Effector memory CD8-positive, alpha-beta T cell (primary cell): ENCODE measurements at regions not wholly inside any gene's neighbourhood (a gene's known extent, or its start where the extent isn't known, plus 50 kb on each side); places are given as distances from the start of the nearest gene placed in this dataset.

Source experiments
- ATAC-seq: fragments of 150-1000 bp; cut with Tn5 transposase; replicated peaks from 2 replicates; pipeline ENCODE4 v1.10.0; 2021; ENCODE audit warnings: mild to moderate bottlenecking, moderate library complexity
- DNase-seq, 3 experiments: peaks; one replicate each; pipeline ENCODE4 v3.0.0; 2021
- H3K27ac Mint-ChIP-seq, 2 donors: one replicate each; pipeline ENCODE4 v1.8.0; 2022; ENCODE audit warnings: mild to moderate bottlenecking in 2 of 2, mixed read lengths in 2 of 2, moderate library complexity in 2 of 2
- H3K27me3 Mint-ChIP-seq, 2 donors: one replicate each; pipeline ENCODE4 v1.8.0; 2022; ENCODE audit warnings: mixed read lengths in 2 of 2
- H3K36me3 Mint-ChIP-seq: one replicate; pipeline ENCODE4 v1.8.0; 2022; ENCODE audit warnings: mild to moderate bottlenecking, moderate library complexity, mixed read lengths; ENCODE audit not compliant: insufficient read depth
- H3K4me1 Mint-ChIP-seq, 2 donors: one replicate each; pipeline ENCODE4 v1.8.0; 2022; ENCODE audit warnings: low read depth in 2 of 2, mixed read lengths in 2 of 2
- H3K4me3 Mint-ChIP-seq, 2 donors: one replicate each; pipeline ENCODE4 v1.8.0; 2022; ENCODE audit warnings: mild to moderate bottlenecking in 2 of 2, mixed read lengths in 2 of 2, moderate library complexity in 2 of 2
- H3K9me3 Mint-ChIP-seq, 2 donors: one replicate each; pipeline ENCODE4 v1.8.0; 2022; ENCODE audit warnings: mixed read lengths in 2 of 2

- Mint-ChIP-seq H3K36me3 (no peaks in the 10 kb centered on the region), H3K27me3 (no peaks in the 10 kb centered on the region), H3K4me3 (no peak overlapping the region), H3K9me3 (peaks cover 5 to 10% of the 10 kb centered on the region in 2 donors), H3K27ac (no peak overlapping the region), H3K4me1 (no peaks in the 10 kb centered on the region)
- ATAC-seq (no peak), DNase-seq (no peak)
Observed at GRCh38 chr1:82810601-82811000, 1009.9 kb downstream of the ADGRL2 start.

GRCh38 chr1:82807563-82807962 is 1006.8 kb downstream of the ADGRL2 start:
- Mint-ChIP-seq H3K36me3 (no peaks in the 10 kb centered on the region), H3K27ac (no peak overlapping the region), H3K4me3 (no peak overlapping the region), H3K9me3 (peaks cover 14 to 26% of the 10 kb centered on the region in 2 donors), H3K27me3 (no peaks in the 10 kb centered on the region), H3K4me1 (no peaks in the 10 kb centered on the region)
- ATAC-seq (no peak), DNase-seq (no peak)

DNA sequence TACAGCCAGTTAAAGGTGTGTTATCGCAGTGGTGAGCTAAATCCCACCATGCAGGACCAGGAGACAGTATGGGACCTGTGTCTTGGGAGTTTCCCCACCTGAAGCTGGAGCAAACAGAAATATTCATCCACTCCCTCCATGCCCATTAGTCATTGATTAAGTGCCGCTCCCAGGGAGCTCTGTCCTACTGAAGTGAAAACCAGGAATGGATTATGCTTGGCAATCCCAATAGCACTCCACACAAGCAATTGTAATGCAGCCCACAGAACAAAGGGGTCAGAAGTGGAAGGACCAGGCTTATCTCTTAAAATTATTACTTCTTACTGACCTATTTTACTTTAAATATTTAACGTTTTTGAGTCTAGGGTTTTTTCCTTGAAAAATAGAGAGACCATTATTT is 1005.4 kb downstream of the ADGRL2 start:
- no peak for DNase-seq
- Mint-ChIP-seq H3K9me3 (peaks cover 16 to 20% of the 10 kb centered on the region in 2 donors), H3K4me3 (no peak overlapping the region), H3K4me1 (no peaks in the 10 kb centered on the region), H3K27ac (no peak overlapping the region), H3K36me3 (no peaks in the 10 kb centered on the region), H3K27me3 (no peaks in the 10 kb centered on the region)
- ATAC-seq, result no peak

GRCh38 chr1:82801176-82801575 is 1000.4 kb downstream of the ADGRL2 start:
- H3K4me1 Mint-ChIP-seq, result no peaks in the 10 kb centered on the region
- no peaks in the 10 kb centered on the region for H3K36me3 Mint-ChIP-seq
- no peak overlapping the region for H3K27ac Mint-ChIP-seq
- peaks cover 16 to 24% of the 10 kb centered on the region in 2 donors for H3K9me3 Mint-ChIP-seq
- no peak for DNase-seq
- no peak for ATAC-seq
- H3K4me3 Mint-ChIP-seq, result no peak overlapping the region
- no peaks in the 10 kb centered on the region for H3K27me3 Mint-ChIP-seq

DNA sequence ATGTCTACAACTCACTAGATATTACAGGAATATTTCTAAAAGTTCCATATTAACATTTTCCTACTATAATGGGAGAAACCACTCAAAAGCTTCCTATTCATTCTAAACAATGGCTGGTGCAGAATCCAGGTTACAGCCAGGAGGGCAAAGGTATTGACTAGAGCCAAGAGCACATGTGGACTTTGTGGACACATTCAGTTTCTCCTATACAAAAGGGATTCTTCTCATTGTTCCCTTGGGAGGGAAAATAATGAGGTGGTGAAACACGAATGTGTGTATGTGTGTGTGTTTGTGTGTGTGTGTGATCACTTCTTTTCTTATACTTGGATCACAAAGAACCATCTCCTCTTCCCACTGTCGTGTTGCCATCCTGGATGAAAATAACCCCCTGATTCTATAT is 1000.0 kb downstream of the ADGRL2 start:
- H3K27ac Mint-ChIP-seq, result no peak overlapping the region
- H3K4me3 Mint-ChIP-seq, result no peak overlapping the region
- DNase-seq (no peak), ATAC-seq (no peak)
- no peaks in the 10 kb centered on the region for H3K27me3 Mint-ChIP-seq
- H3K9me3 Mint-ChIP-seq, result peaks cover 16 to 25% of the 10 kb centered on the region in 2 donors
- H3K4me1 Mint-ChIP-seq, result no peaks in the 10 kb centered on the region
- H3K36me3 Mint-ChIP-seq, result no peaks in the 10 kb centered on the region

- Mint-ChIP-seq H3K4me3 (no peak overlapping the region), H3K27ac (no peak overlapping the region), H3K4me1 (no peaks in the 10 kb centered on the region), H3K9me3 (peaks cover 8 to 20% of the 10 kb centered on the region in 2 donors), H3K27me3 (no peaks in the 10 kb centered on the region), H3K36me3 (no peaks in the 10 kb centered on the region)
- ATAC-seq (no peak), DNase-seq (no peak)
Observed at GRCh38 chr1:82799261-82799660, 998.5 kb downstream of the ADGRL2 start.

DNA sequence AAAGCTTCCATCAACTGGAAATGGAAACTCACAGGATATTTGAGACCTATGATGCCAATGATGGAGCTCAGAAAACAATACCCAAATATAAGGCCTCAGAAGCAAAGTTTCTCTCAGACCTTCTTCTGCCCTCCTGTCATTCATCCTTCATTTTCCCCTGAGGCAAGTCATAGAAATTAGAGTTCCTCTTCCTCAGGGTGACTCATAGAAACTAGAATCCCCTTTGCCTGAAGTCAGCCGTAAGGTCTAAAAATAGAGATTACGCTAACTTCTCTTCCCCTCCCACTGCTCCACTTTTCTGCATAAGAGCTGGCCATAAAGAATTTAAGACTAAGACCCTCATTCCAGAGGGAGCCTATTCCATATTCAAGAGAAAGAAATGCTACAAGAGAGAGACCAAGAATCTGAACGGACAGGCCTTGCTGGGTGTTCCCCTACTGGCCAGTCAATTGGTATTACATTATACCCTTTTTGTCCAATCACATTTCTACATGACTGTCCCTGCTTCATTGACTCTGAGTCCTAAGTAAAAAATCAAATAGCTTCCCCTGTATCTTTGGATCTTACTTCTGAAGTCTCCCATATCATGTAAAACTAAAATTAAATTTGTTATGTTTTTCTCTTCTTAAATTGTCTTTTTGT is 994.9 kb downstream of the ADGRL2 start:
- H3K27ac Mint-ChIP-seq, result no peak overlapping the region
- DNase-seq (no peak), ATAC-seq (no peak)
- no peak overlapping the region for H3K4me3 Mint-ChIP-seq
- no peaks in the 10 kb centered on the region for H3K27me3 Mint-ChIP-seq
- H3K4me1 Mint-ChIP-seq, result no peaks in the 10 kb centered on the region
- peaks cover 8 to 13% of the 10 kb centered on the region in 2 donors for H3K9me3 Mint-ChIP-seq
- H3K36me3 Mint-ChIP-seq, result no peaks in the 10 kb centered on the region

DNA sequence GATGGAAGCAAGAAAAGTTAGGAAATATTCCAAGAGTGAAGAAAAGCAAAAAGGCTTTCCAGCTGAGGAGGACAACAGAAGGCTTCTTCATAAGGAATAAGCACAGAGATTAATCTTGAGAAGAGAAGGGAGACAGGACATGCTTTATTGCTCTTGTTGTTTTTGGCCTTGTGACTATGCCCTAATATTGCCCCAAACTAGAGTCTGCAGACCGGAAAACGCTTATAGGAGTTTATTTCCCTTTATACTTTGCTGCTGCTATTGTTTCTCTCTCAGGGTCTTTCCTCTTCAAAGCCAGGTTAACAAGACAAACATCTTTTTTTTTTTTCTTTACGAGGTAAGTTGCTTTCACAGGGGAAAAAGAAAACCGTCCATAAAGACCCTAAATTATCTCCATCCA is 991.4 kb downstream of the ADGRL2 start:
- Mint-ChIP-seq H3K27ac (no peak overlapping the region), H3K27me3 (no peaks in the 10 kb centered on the region), H3K36me3 (no peaks in the 10 kb centered on the region), H3K4me3 (no peak overlapping the region), H3K9me3 (peaks cover 13 to 14% of the 10 kb centered on the region in 2 donors), H3K4me1 (no peaks in the 10 kb centered on the region)
- ATAC-seq (no peak), DNase-seq (no peak)

GRCh38 chr1:82790556-82790955 is 989.8 kb downstream of the ADGRL2 start:
- no peaks in the 10 kb centered on the region for H3K4me1 Mint-ChIP-seq
- H3K27ac Mint-ChIP-seq, result no peak overlapping the region
- H3K4me3 Mint-ChIP-seq, result no peak overlapping the region
- H3K36me3 Mint-ChIP-seq, result no peaks in the 10 kb centered on the region
- ATAC-seq (no peak), DNase-seq (no peak)
- peaks cover 9 to 13% of the 10 kb centered on the region in 2 donors for H3K9me3 Mint-ChIP-seq
- H3K27me3 Mint-ChIP-seq, result no peaks in the 10 kb centered on the region

- ATAC-seq (no peak), DNase-seq (no peak)
- no peaks in the 10 kb centered on the region for H3K27me3 Mint-ChIP-seq
- H3K4me3 Mint-ChIP-seq, result no peak overlapping the region
- H3K9me3 Mint-ChIP-seq, result peaks cover 7 to 13% of the 10 kb centered on the region in 2 donors
- H3K27ac Mint-ChIP-seq, result no peak overlapping the region
- no peaks in the 10 kb centered on the region for H3K36me3 Mint-ChIP-seq
- H3K4me1 Mint-ChIP-seq, result no peaks in the 10 kb centered on the region
Observed at GRCh38 chr1:82788660-82789059, 987.9 kb downstream of the ADGRL2 start.

DNA sequence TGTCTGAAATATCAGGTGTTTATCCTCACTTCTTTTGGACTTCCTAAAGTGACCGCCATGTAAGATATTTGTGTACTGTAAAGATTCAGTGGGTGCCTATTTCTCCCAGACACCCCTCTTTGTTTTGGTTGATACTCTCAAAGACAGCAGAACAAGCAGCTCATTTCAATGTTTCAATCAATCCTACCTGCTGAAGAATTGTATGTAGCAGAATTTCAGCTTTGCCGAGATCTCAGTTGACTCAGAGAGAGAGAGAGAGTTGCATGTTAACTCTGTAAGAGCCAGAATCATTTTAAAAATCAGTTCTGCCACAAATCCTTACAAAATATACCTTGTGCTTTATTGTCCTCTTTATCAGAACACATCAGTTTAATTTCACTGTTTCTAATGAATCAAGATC is 987.3 kb downstream of the ADGRL2 start:
- Mint-ChIP-seq H3K4me1 (no peaks in the 10 kb centered on the region), H3K27ac (no peak overlapping the region), H3K36me3 (no peaks in the 10 kb centered on the region), H3K4me3 (no peak overlapping the region), H3K9me3 (peaks cover 7 to 13% of the 10 kb centered on the region in 2 donors), H3K27me3 (no peaks in the 10 kb centered on the region)
- ATAC-seq (no peak), DNase-seq (no peak)

DNA sequence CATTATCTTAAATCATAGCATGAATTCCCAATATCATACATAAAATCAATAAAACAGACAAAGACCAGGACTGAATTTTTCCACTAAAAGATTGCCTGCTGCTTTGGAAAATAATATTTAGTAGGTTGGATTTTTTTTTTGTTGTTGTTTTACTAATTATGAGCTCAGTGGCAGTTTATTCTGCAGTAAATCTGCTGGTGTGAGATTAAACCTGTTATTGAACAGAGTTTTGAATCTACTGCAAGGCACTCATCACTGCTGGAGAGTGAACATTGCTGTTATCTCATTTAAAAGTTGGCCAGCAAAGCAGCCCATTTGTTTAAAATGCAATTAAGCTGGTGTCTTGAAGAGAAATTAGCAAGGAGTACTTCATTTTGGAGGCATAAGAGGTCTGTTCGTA is 986.1 kb downstream of the ADGRL2 start:
- Mint-ChIP-seq H3K4me1 (no peaks in the 10 kb centered on the region), H3K27me3 (no peaks in the 10 kb centered on the region), H3K27ac (no peak overlapping the region), H3K36me3 (no peaks in the 10 kb centered on the region), H3K4me3 (no peak overlapping the region), H3K9me3 (peaks cover 9 to 10% of the 10 kb centered on the region in 2 donors)
- DNase-seq (no peak), ATAC-seq (no peak)

GRCh38 chr1:82785268-82785790 is 984.6 kb downstream of the ADGRL2 start:
- no peaks in the 10 kb centered on the region for H3K27me3 Mint-ChIP-seq
- ATAC-seq, result no peak
- peaks cover 6% of the 10 kb centered on the region in 2 donors for H3K9me3 Mint-ChIP-seq
- DNase-seq, result no peak
- no peak overlapping the region for H3K4me3 Mint-ChIP-seq
- H3K36me3 Mint-ChIP-seq, result no peaks in the 10 kb centered on the region
- H3K4me1 Mint-ChIP-seq, result no peaks in the 10 kb centered on the region
- H3K27ac Mint-ChIP-seq, result no peak overlapping the region

DNA sequence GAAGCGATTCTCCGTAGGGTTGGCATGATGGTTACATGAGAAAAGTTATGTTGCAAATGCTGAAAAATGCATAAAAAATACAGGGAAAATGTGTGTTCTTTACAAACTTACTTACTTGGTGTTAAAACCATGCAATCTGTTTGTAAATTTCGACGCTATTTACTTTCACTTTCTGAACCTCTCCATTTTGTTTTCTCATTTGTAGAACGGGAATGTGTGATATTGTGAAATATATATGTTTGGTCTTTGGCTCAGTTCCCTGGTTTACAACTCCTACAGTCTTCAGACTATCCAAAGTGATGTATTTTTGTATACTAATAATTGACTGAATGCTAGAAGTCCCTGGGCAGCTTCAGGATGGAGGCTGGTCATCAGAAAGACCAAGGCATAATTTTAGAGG is 982.3 kb downstream of the ADGRL2 start:
- no peak for ATAC-seq
- peaks cover 3 to 12% of the 10 kb centered on the region in 2 donors for H3K9me3 Mint-ChIP-seq
- H3K27ac Mint-ChIP-seq, result no peak overlapping the region

More for the DNA sequence above, 982.3 kb downstream of the ADGRL2 start:
- DNase-seq, result no peak
- Mint-ChIP-seq H3K4me3 (no peak overlapping the region), H3K36me3 (no peaks in the 10 kb centered on the region), H3K27me3 (no peaks in the 10 kb centered on the region), H3K4me1 (no peaks in the 10 kb centered on the region)
